ENCODE measurements at regions not wholly inside any gene's neighbourhood (a gene's known extent, or its start where the extent isn't known, plus 50 kb on each side); places are given as distances from the start of the nearest gene placed in this dataset.
A peak's percentile ranks its signal among the peaks of the same experiment; 100 is the strongest.

GRCh38 chr9:129242191-129242941, 64.3 kb upstream of the IER5L start:
- 90% methylated on average over 15 of the region's 15 CpGs for WGBS
- Histone ChIP-seq H3K27ac (replicated peaks in 1 of 4) (peak overlapping the region; percentile 10 to 63 (median 36)), H3K4me3 (no peak overlapping the region), H3K36me3 (no peaks in the 10 kb centered on the region), H3K9me3 (no peaks in the 10 kb centered on the region), H3K27me3 (no peaks in the 10 kb centered on the region), H3K4me1 (peaks cover under 1 to 8% (median 3%) of the 10 kb centered on the region in 4 donors)
- DNase-seq (ENCODE audit: extremely low spot score), result no peak
- TF ChIP-seq EP300 (IDR thresholded peaks at IDR 0.05) (no peak), POLR2A (IDR thresholded peaks at IDR 0.05; ENCODE audit: low read depth) (no peak)
- intact Hi-C loops (cut with DNase I), result no loop called here

- no peak for DNase-seq (ENCODE audit: extremely low spot score)
- WGBS, result 100% methylated on average over 1 of the region's 2 CpGs
- no peaks in the 10 kb centered on the region for H3K36me3 ChIP-seq
- H3K4me1 ChIP-seq, result peaks cover 5 to 15% (median 10%) of the 10 kb centered on the region in 4 donors
- no peak overlapping the region for H3K4me3 ChIP-seq
- intact Hi-C loops (cut with DNase I), result no loop called here
- H3K27me3 ChIP-seq, result no peaks in the 10 kb centered on the region
- no peak overlapping the region for H3K27ac ChIP-seq (replicated peaks in 1 of 4)
- no peaks in the 10 kb centered on the region for H3K9me3 ChIP-seq
- TF ChIP-seq CTCF (IDR thresholded peaks at IDR 0.05) (no peak), EP300 (IDR thresholded peaks at IDR 0.05) (no peak), POLR2AphosphoS5 (IDR thresholded peaks at IDR 0.05) (no peak), POLR2A (IDR thresholded peaks at IDR 0.05; ENCODE audit: low read depth) (no peak)
Measured at GRCh38 chr9:129241725-129242124, 63.7 kb upstream of the IER5L start.

GRCh38 chr9:129240581-129241211, 62.6 kb upstream of the IER5L start:
- no peak overlapping the region for H3K4me3 ChIP-seq
- no peak overlapping the region for H3K27ac ChIP-seq (replicated peaks in 1 of 4)
- 97% methylated on average over 3 of the region's 3 CpGs for WGBS
- H3K9me3 ChIP-seq, result no peaks in the 10 kb centered on the region
- H3K27me3 ChIP-seq, result no peaks in the 10 kb centered on the region
- intact Hi-C loops (cut with DNase I), result no loop called here
- H3K4me1 ChIP-seq, result peaks cover 5 to 18% (median 12%) of the 10 kb centered on the region in 4 donors
- DNase-seq (ENCODE audit: extremely low spot score), result no peak
- H3K36me3 ChIP-seq, result no peaks in the 10 kb centered on the region
- TF ChIP-seq EP300 (IDR thresholded peaks at IDR 0.05), result no peak
- no peak for TF ChIP-seq POLR2A (IDR thresholded peaks at IDR 0.05; ENCODE audit: low read depth)
- no peak for TF ChIP-seq POLR2AphosphoS5 (IDR thresholded peaks at IDR 0.05)
- TF ChIP-seq CTCF (IDR thresholded peaks at IDR 0.05), result no peak

DNA sequence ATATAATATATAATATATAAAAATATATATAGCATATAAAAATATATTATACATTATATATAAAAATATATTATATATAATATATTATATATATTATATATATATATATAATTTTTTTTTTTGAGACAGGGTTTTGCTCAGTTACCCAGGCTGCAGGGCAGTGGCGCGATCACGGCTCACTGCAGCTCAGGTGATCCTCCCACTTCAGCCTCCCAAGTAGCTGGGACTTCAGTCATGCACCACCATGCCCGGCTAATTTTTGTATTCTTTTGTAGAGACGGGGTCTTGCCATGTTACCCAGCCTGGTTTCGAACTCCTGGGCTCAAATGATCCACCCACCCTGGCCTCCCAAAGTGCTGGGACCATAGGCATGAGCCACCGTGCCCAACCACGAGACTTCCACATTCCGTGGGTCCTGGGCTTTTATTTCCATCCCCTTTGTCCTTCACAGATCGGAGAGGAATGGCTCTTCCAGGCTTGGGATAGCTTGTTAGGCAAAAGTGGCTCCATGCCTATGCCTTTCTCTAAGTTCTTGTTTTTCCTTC, 62.0 kb upstream of the IER5L start:
- H3K4me1 ChIP-seq, result peaks cover 5 to 18% (median 12%) of the 10 kb centered on the region in 4 donors
- 88% methylated on average over 10 of the region's 10 CpGs for WGBS
- intact Hi-C loops (cut with DNase I), result no loop called here
- H3K27me3 ChIP-seq, result no peaks in the 10 kb centered on the region
- no peaks in the 10 kb centered on the region for H3K9me3 ChIP-seq
- TF ChIP-seq POLR2AphosphoS5 (IDR thresholded peaks at IDR 0.05) (no peak), POLR2A (IDR thresholded peaks at IDR 0.05; ENCODE audit: low read depth) (no peak), EP300 (IDR thresholded peaks at IDR 0.05) (no peak), CTCF (IDR thresholded peaks at IDR 0.05) (no peak)
- H3K4me3 ChIP-seq, result no peak overlapping the region
- H3K27ac ChIP-seq (replicated peaks in 1 of 4), result no peak overlapping the region
- H3K36me3 ChIP-seq, result no peaks in the 10 kb centered on the region
- DNase-seq (ENCODE audit: extremely low spot score), result no peak

DNA sequence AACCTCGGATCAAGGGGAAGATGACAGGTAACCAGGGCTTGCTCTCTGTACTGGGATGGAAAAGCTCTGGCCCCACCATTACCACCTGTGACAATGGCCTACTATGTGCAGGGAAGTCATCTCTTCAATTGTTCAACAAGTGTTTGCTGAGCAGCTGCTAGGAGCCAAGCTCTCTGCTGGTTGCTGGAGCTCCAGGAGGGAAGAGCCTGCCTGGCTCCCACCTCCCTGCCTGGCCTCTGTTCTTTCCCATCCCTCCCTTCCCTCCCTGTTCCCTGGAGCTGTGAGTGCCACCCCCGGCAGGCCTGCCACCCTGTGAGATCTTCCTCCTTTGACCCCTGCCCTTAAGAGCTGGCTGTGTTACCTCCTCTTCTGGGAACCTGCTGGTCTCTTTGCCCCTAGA, 59.7 kb upstream of the IER5L start:
- WGBS, result 76% methylated on average over 2 of the region's 2 CpGs
- Histone ChIP-seq H3K4me3 (no peak overlapping the region), H3K27ac (replicated peaks in 1 of 4) (no peak overlapping the region), H3K9me3 (peaks cover 0 to 6% (median 0%) of the 10 kb centered on the region in 4 donors), H3K36me3 (no peaks in the 10 kb centered on the region), H3K27me3 (no peaks in the 10 kb centered on the region), H3K4me1 (peaks cover 5 to 14% (median 11%) of the 10 kb centered on the region in 4 donors)
- no peak for DNase-seq (ENCODE audit: extremely low spot score)
- no peak for TF ChIP-seq CTCF (IDR thresholded peaks at IDR 0.05)
- no peak for TF ChIP-seq POLR2AphosphoS5 (IDR thresholded peaks at IDR 0.05)
- TF ChIP-seq EP300 (IDR thresholded peaks at IDR 0.05), result no peak
- no peak for TF ChIP-seq POLR2A (IDR thresholded peaks at IDR 0.05; ENCODE audit: low read depth)
- intact Hi-C loops (cut with DNase I), result no loop called here

All from esophagus muscularis mucosa (tissue), 4 donors.